Spinal cord (tissue), 10 donors: ENCODE measurements at regions not wholly inside any gene's neighbourhood (a gene's known extent, or its start where the extent isn't known, plus 50 kb on each side); places are given as distances from the start of the nearest gene placed in this dataset. TPM values are rescaled to one million over a fixed set of nuclear protein-coding genes. Genes with fewer than 3 reads are reported as not detected.

ENCODE experiments used
- DNase-seq, 6 donors: peaks; one replicate each; pipeline versions ENCODE4 v3.0.0 to v3.0.0-alpha.2; 2013 to 2015; ENCODE audit warnings: low spot score in 6 of 6, low read depth in 4 of 6
- H3K27ac ChIP-seq: one replicate; pipeline ENCODE4 v1.5.1; 2013; ENCODE audit warnings: low read depth, low read length, control low read depth
- H3K27me3 ChIP-seq: one replicate; pipeline ENCODE4 v1.6.1; 2013; ENCODE audit warnings: low read length; ENCODE audit not compliant: control insufficient read depth, insufficient read depth
- H3K36me3 ChIP-seq: one replicate; pipeline ENCODE4 v1.6.1; 2013; ENCODE audit warnings: low read length; ENCODE audit not compliant: control insufficient read depth, insufficient read depth
- H3K4me1 ChIP-seq: one replicate; pipeline ENCODE4 v1.6.1; 2013; ENCODE audit warnings: low read length; ENCODE audit not compliant: control insufficient read depth, insufficient read depth
- H3K4me3 ChIP-seq: one replicate; pipeline ENCODE4 v1.5.1; 2013; ENCODE audit warnings: low read depth, low read length, control low read depth
- H3K9me3 ChIP-seq: one replicate; pipeline ENCODE4 v1.6.1; 2013; ENCODE audit warnings: low read length; ENCODE audit not compliant: control insufficient read depth, insufficient read depth
- WGBS: methylation state at CpG from one replicate; pipeline ENCODE4 v1.1.5; 2013; ENCODE audit warnings: missing lambda C conversion rate; ENCODE audit not compliant: insufficient coverage; 5-methylcytosine and 5-hydroxymethylcytosine counted together
- small RNA-seq: library from RNA; depleted of rRNA; stranded (forward); fragments of <200 nt; gene quantifications from one replicate; pipeline ENCODE3, GENCODE V24; 2014; ENCODE audit warnings: low replicate concordance
- donor health status: healthy.

DNA sequence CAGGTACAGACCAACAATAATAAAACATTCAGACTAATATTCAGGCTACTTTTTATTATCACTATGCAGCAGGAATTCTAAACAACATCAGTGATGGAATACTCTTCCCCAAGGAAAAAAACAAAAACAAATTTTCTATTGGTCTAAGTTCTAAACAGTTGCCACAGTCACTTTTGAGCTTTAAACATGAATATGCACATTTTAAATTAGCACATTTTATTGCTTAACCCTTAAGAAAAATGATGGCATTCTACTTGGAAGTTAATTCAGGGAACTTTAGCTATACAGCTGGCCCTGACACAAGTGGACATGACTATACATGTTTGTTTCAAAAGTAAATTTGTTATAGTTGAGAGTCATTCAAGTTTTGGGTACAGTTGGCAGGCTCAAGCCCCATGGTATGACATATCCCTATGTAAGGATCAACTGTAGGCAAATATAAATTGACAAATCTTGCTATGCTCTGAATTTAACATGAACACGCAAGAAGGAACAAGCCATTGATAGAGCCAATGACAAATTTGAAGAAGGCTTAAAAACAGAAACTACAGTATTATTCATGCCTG, 224.3 kb upstream of the AMIGO2 start:
- Histone ChIP-seq H3K9me3 (no peaks in the 10 kb centered on the region), H3K4me1 (no peaks in the 10 kb centered on the region), H3K4me3 (no peak overlapping the region), H3K36me3 (no peaks in the 10 kb centered on the region), H3K27ac (no peak overlapping the region), H3K27me3 (no peaks in the 10 kb centered on the region)
- DNase-seq: no peak
- no CpG with 5 or more reads among the region's 1 CpG for WGBS

DNA sequence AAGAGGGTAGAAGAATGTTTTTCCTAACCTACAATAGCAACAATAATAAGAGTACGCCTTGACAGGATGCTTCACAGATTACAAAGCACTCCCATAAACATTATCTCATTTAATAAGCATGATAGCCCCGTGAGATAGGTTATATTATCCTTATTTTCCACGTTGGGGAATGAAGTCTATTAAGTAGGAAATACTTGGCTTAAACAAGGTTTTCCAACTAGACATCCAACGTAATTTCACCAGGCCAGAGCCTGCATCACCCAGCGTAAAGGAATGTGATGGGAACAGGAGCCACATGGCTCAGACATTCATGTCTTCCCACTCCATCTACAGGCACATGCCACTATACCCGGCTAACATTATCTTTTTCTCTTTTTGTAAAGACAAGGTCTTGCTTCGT, 223.4 kb upstream of the AMIGO2 start:
- no peak for DNase-seq
- 81% methylated on average over 4 of the region's 7 CpGs for WGBS
- H3K36me3 ChIP-seq: no peaks in the 10 kb centered on the region
- H3K27ac ChIP-seq: no peak overlapping the region
- no peak overlapping the region for H3K4me3 ChIP-seq
- no peaks in the 10 kb centered on the region for H3K4me1 ChIP-seq
- no peaks in the 10 kb centered on the region for H3K9me3 ChIP-seq
- no peaks in the 10 kb centered on the region for H3K27me3 ChIP-seq

- Histone ChIP-seq H3K27ac (no peak overlapping the region), H3K9me3 (no peaks in the 10 kb centered on the region), H3K36me3 (no peaks in the 10 kb centered on the region), H3K4me1 (no peaks in the 10 kb centered on the region), H3K27me3 (no peaks in the 10 kb centered on the region), H3K4me3 (no peak overlapping the region)
- peak in 1 of 6 donors; percentile 14 for DNase-seq
- WGBS: 40% methylated on average over 2 of the region's 6 CpGs
These were observed 222.4 kb upstream of the AMIGO2 start for GRCh38 chr12:47302111-47302671.

DNA sequence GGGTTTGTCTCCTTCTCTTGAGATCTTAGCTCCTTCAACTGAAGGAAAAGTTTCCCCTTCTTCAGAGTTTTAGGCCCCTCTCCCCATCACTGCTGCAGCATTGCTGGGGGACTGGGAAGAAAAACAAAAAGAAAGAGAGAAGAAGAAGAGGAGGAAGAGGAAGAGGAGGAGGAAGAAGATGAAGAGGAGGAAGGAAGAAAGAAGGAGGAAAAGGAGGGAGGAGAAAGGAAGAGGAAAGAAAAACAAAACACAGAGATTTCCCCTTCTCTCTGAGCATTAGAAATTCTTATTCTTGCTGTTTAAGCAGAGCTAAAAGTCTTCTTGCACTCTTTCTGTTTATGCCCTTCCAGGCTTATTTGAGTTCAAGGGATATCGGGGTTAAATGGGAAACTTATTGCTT, 219.8 kb upstream of the AMIGO2 start:
- Histone ChIP-seq H3K27ac (no peak overlapping the region), H3K9me3 (no peaks in the 10 kb centered on the region), H3K4me3 (no peak overlapping the region), H3K27me3 (no peaks in the 10 kb centered on the region), H3K4me1 (no peaks in the 10 kb centered on the region), H3K36me3 (no peaks in the 10 kb centered on the region)
- WGBS: no CpG with 5 or more reads among the region's 1 CpG
- no peak for DNase-seq

GRCh38 chr12:47297993-47298392, 218.2 kb upstream of the AMIGO2 start:
- DNase-seq: no peak
- H3K36me3 ChIP-seq: no peaks in the 10 kb centered on the region
- H3K4me3 ChIP-seq: no peak overlapping the region
- H3K27ac ChIP-seq: no peak overlapping the region
- H3K27me3 ChIP-seq: no peaks in the 10 kb centered on the region
- no peaks in the 10 kb centered on the region for H3K9me3 ChIP-seq
- no peaks in the 10 kb centered on the region for H3K4me1 ChIP-seq

DNA sequence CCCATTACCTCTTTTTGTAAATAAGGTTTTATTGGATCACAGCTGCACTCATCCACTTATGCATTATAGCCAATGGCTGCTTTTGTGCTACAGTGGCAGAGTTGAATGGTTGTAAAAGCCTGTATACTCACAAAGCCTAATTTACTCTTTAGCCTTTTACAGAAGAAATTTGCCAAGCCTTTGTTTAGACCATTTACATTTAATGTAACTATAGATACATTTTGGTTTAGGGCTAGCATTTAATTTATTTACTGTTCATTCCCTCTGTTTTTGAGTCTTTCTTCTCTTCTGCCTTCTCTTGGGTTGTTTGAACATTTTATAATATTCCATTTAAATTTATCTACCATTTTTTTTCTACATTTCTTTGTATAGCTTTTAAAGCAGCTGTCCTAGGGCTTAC, 217.1 kb upstream of the AMIGO2 start:
- no peak overlapping the region for H3K4me3 ChIP-seq
- DNase-seq: no peak
- no peak overlapping the region for H3K27ac ChIP-seq
- no peaks in the 10 kb centered on the region for H3K9me3 ChIP-seq
- H3K4me1 ChIP-seq: no peaks in the 10 kb centered on the region
- no peaks in the 10 kb centered on the region for H3K36me3 ChIP-seq
- no peaks in the 10 kb centered on the region for H3K27me3 ChIP-seq

GRCh38 chr12:47293406-47293805, 213.6 kb upstream of the AMIGO2 start:
- H3K4me3 ChIP-seq: no peak overlapping the region
- H3K4me1 ChIP-seq: no peaks in the 10 kb centered on the region
- DNase-seq: no peak
- no peaks in the 10 kb centered on the region for H3K9me3 ChIP-seq
- no peaks in the 10 kb centered on the region for H3K36me3 ChIP-seq
- no CpG with 5 or more reads among the region's 13 CpGs for WGBS
- H3K27ac ChIP-seq: no peak overlapping the region
- no peaks in the 10 kb centered on the region for H3K27me3 ChIP-seq

- WGBS: no CpG with 5 or more reads among the region's 3 CpGs
- peak in 1 of 6 donors; percentile 53 for DNase-seq
These were observed 206.9 kb upstream of the AMIGO2 start for GRCh38 chr12:47286676-47287075.

More at GRCh38 chr12:47286676-47287075, 206.9 kb upstream of the AMIGO2 start:
- Histone ChIP-seq H3K27ac (no peak overlapping the region), H3K4me1 (no peaks in the 10 kb centered on the region), H3K4me3 (no peak overlapping the region), H3K9me3 (no peaks in the 10 kb centered on the region), H3K27me3 (no peaks in the 10 kb centered on the region), H3K36me3 (no peaks in the 10 kb centered on the region)

Small RNAs in the stretch of these regions (small RNA-seq; reads per million reads assigned to genes)
- not detected for gene AC004486.1
- not detected for gene MIR4494
- not detected for gene RF00264
